DND-41 (cell line): ENCODE measurements at regions not wholly inside any gene's neighbourhood (a gene's known extent, or its start where the extent isn't known, plus 50 kb on each side); places are given as distances from the start of the nearest gene placed in this dataset.

ENCODE experiments used
- ATAC-seq: fragments of 200-7000 bp; cut with Tn5 transposase; 3 replicates; pipeline ENCODE4 v1.9.1; 2021; ENCODE audit warnings: low read depth; ENCODE audit not compliant: insufficient read depth
- DNase-seq: peaks from one replicate; pipeline ENCODE4 v3.0.0-alpha.2; 2020
- H2AFZ ChIP-seq: 2 replicates; pipeline ENCODE4 v1.6.0; 2012; ENCODE audit warnings: low read depth, low read length
- H3K27ac ChIP-seq: 2 replicates; pipeline ENCODE4 v1.5.1; 2012; ENCODE audit warnings: low read length, inconsistent platforms
- H3K27me3 ChIP-seq: fragments of 200-600 bp; sonication (generic); 2 replicates; pipeline ENCODE4 v1.6.0; 2012; ENCODE audit warnings: low read length, mild to moderate bottlenecking, inconsistent platforms; ENCODE audit not compliant: insufficient read depth, poor library complexity
- H3K36me3 ChIP-seq: 2 replicates; pipeline ENCODE4 v1.5.1; 2012; ENCODE audit warnings: low read length, inconsistent platforms; ENCODE audit not compliant: insufficient read depth
- H3K4me1 ChIP-seq: 2 replicates; pipeline ENCODE4 v1.5.1; 2012; ENCODE audit warnings: mild to moderate bottlenecking, low read length; ENCODE audit not compliant: insufficient read depth
- H3K4me2 ChIP-seq: 2 replicates; pipeline ENCODE4 v1.6.0; 2012; ENCODE audit warnings: mild to moderate bottlenecking, moderate library complexity, low read length, inconsistent platforms; ENCODE audit not compliant: insufficient read depth
- H3K4me3 ChIP-seq, 2 experiments: fragments of 200-600 bp in 1 of 2; shearing (Covaris generic) in 1 of 2; 2 replicates each; pipeline ENCODE4 v1.5.1; 2012 to 2016; ENCODE audit warnings: inconsistent platforms in 2 of 2, low read length in 2 of 2, mild to moderate bottlenecking in 2 of 2, low read depth in 1 of 2, moderate library complexity in 1 of 2
- H3K79me2 ChIP-seq: 2 replicates; pipeline ENCODE4 v1.6.0; 2012; ENCODE audit warnings: low read length, inconsistent platforms; ENCODE audit not compliant: insufficient read depth
- H3K9ac ChIP-seq: 2 replicates; pipeline ENCODE4 v1.6.0; 2012; ENCODE audit warnings: low read depth, mild to moderate bottlenecking, inconsistent platforms, low read length, moderate library complexity
- H3K9me3 ChIP-seq: 2 replicates; pipeline ENCODE4 v1.5.1; 2012; ENCODE audit warnings: low read length, moderate library complexity, mild to moderate bottlenecking, inconsistent platforms; ENCODE audit not compliant: insufficient read depth, severe bottlenecking
- H4K20me1 ChIP-seq: 2 replicates; pipeline ENCODE4 v1.6.0; 2012; ENCODE audit warnings: low read length; ENCODE audit not compliant: insufficient read depth
- CTCF ChIP-seq: IDR thresholded peaks from 2 replicates; pipeline ENCODE4 v1.5.1; 2012; ENCODE audit warnings: borderline replicate concordance, low read length, moderate library complexity, mild to moderate bottlenecking; ENCODE audit not compliant: poor library complexity, severe bottlenecking; ENCODE audit errors: extremely low read depth
- EZH2 ChIP-seq: IDR thresholded peaks from 3 replicates; pipeline ENCODE4 v1.6.1; 2012; ENCODE audit warnings: borderline replicate concordance, low read depth, mild to moderate bottlenecking, moderate library complexity, low read length, inconsistent platforms; ENCODE audit not compliant: severe bottlenecking

GRCh38 chr17:83007504-83008185 lies 71.8 kb upstream of the METRNL start:
- H3K4me3 ChIP-seq = no peak overlapping the region
- H4K20me1 ChIP-seq = peaks cover 43% of the 10 kb centered on the region
- H3K79me2 ChIP-seq = peaks cover 66% of the 10 kb centered on the region
- H3K9ac ChIP-seq = no peak overlapping the region
- no peak overlapping the region for H3K4me2 ChIP-seq
- no peak overlapping the region for H2AFZ ChIP-seq
- H3K36me3 ChIP-seq = peaks cover 66% of the 10 kb centered on the region
- H3K27me3 ChIP-seq = no peaks in the 10 kb centered on the region
- ATAC-seq (no peak), DNase-seq (no peak)
- H3K27ac ChIP-seq = no peak overlapping the region
- no peaks in the 10 kb centered on the region for H3K4me1 ChIP-seq
- TF ChIP-seq CTCF = no peak
- no peak for TF ChIP-seq EZH2
- peaks cover 9% of the 10 kb centered on the region for H3K9me3 ChIP-seq

DNA sequence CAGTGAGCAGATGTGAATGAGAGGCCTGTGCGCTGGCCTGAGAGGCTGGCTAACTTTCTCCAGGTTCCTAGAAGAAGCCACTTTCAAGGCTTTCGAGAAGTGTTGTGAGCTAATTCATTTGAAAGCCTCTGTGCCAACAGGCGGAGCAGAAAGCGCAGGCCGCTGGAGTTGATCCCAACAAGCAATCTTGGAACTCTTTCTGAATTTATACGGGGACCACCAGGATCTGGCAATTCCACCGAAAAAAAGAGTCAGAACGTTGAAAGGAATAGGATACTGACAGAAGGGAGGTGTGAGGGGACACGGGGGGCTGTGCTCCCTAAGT lies 71.3 kb upstream of the METRNL start:
- Histone ChIP-seq H3K9me3 (peaks cover 9% of the 10 kb centered on the region), H3K79me2 (peaks cover 71% of the 10 kb centered on the region), H3K4me1 (no peaks in the 10 kb centered on the region), H3K4me3 (no peak overlapping the region), H4K20me1 (peaks cover 47% of the 10 kb centered on the region), H3K4me2 (no peak overlapping the region), H2AFZ (no peak overlapping the region), H3K27me3 (no peaks in the 10 kb centered on the region), H3K9ac (no peak overlapping the region), H3K27ac (no peak overlapping the region), H3K36me3 (peaks cover 71% of the 10 kb centered on the region)
- TF ChIP-seq EZH2 (no peak), CTCF (no peak)
- no peak for ATAC-seq
- DNase-seq = no peak

DNA sequence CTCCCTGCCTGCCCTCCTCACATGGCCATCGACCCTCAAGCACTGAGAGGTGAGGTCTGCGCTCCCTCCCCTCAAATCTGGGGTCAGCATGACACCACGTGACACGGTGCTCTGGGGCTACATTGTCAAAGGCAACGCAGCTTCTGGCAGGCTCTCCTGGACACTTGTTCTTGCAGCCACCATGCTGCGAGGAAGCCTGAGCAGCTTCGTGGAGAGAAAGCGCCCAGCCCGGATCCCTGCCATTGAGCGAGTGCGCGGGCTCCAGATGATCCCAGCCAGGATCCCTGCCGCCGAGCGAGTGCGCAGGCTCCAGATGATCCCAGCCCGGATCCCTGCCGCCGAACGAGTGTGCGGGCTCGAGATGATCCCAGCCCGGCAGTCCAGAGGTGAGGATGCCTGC lies 70.9 kb upstream of the METRNL start:
- Histone ChIP-seq H3K27ac (no peak overlapping the region), H3K4me3 (no peak overlapping the region), H3K4me2 (no peak overlapping the region), H2AFZ (no peak overlapping the region), H3K9me3 (peaks cover 9% of the 10 kb centered on the region), H3K79me2 (peaks cover 73% of the 10 kb centered on the region), H3K27me3 (no peaks in the 10 kb centered on the region), H4K20me1 (peaks cover 49% of the 10 kb centered on the region), H3K9ac (no peak overlapping the region), H3K36me3 (peaks cover 73% of the 10 kb centered on the region), H3K4me1 (no peaks in the 10 kb centered on the region)
- DNase-seq (no peak), ATAC-seq (no peak)
- TF ChIP-seq CTCF = no peak
- TF ChIP-seq EZH2 = no peak
